ENCODE measurements at regions not wholly inside any gene's neighbourhood (a gene's known extent, or its start where the extent isn't known, plus 50 kb on each side); places are given as distances from the start of the nearest gene placed in this dataset.

- H2AK9ac ChIP-seq (replicated peaks; ENCODE audit: low read depth, low read length, poor library complexity), result no peak overlapping the region
- WGBS, 2 experiments (ENCODE audit: extremely low coverage in 2 of 2, insufficient read length in 1 of 2), result 40% methylated on average over 1 of the region's 5 CpGs; no CpG with 5 or more reads in 1 of the 2 experiments
- H4K91ac ChIP-seq (ENCODE audit: insufficient read depth, low read depth, low read length), result no peak overlapping the region
- no peaks in the 10 kb centered on the region for H3K27me3 ChIP-seq (ENCODE audit: control insufficient read depth, insufficient read depth, low read length)
- no TSS peak for BruUV-seq (replicated peaks)
- H2AFZ ChIP-seq (replicated peaks; ENCODE audit: low read length, poor library complexity), result no peak overlapping the region
- dilution Hi-C loops (cut with HindIII; ENCODE audit: low sequenced_read_pairs, unreplicated experiment), result no loop called here
- intact Hi-C loops (cut with micrococcal nuclease), result no loop called here
- no peak overlapping the region for H2BK15ac ChIP-seq (ENCODE audit: low read depth, low read length)
- no peak overlapping the region for H3K27ac ChIP-seq (ENCODE audit: insufficient read depth, low read length)
- ATAC-seq (ENCODE audit: low read depth) (no peak), DNase-seq (no peak)
- H2BK5ac ChIP-seq (ENCODE audit: low read depth, low read length, poor library complexity, severe bottlenecking), result no peak overlapping the region
- H3K9ac ChIP-seq (ENCODE audit: low read depth, low read length), result no peak overlapping the region
- no peak overlapping the region for H3K23ac ChIP-seq (ENCODE audit: low read depth, low read length)
- TF ChIP-seq NFE2L2 (IDR thresholded peaks at IDR 0.05; ENCODE audit: low read depth, low read length), result no peak
- no peak for TF ChIP-seq RFX5 (IDR thresholded peaks at IDR 0.05; ENCODE audit: low read depth, low read length)
- TF ChIP-seq, protein P1, sequence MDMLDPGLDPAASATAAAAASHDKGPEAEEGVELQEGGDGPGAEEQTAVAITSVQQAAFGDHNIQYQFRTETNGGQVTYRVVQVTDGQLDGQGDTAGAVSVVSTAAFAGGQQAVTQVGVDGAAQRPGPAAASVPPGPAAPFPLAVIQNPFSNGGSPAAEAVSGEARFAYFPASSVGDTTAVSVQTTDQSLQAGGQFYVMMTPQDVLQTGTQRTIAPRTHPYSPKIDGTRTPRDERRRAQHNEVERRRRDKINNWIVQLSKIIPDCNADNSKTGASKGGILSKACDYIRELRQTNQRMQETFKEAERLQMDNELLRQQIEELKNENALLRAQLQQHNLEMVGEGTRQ (IDR thresholded peaks at IDR 0.05; ENCODE audit: low read depth, low read length), result no peak
- no peak for TF ChIP-seq SMC3 (IDR thresholded peaks at IDR 0.05; ENCODE audit: low read depth, low read length)
- TF ChIP-seq POLR2A (IDR thresholded peaks at IDR 0.05; ENCODE audit: low read depth, low read length), result no peak
- no peak for TF ChIP-seq RCOR1 (IDR thresholded peaks at IDR 0.05; ENCODE audit: insufficient replicate concordance, low read length)
- TF ChIP-seq MAZ (IDR thresholded peaks at IDR 0.05; ENCODE audit: borderline replicate concordance, low read depth, low read length), result no peak
- no peak for TF ChIP-seq RAD21 (IDR thresholded peaks at IDR 0.05; ENCODE audit: low read length)
- no peak for TF ChIP-seq ELK1 (IDR thresholded peaks at IDR 0.05; ENCODE audit: borderline replicate concordance, low read depth, low read length)
- no peak for TF ChIP-seq CEBPB (IDR thresholded peaks at IDR 0.05; ENCODE audit: low read depth, low read length)
- TF ChIP-seq FOS (IDR thresholded peaks at IDR 0.05; ENCODE audit: low read depth, low read length), result no peak
- TF ChIP-seq, protein P2, sequence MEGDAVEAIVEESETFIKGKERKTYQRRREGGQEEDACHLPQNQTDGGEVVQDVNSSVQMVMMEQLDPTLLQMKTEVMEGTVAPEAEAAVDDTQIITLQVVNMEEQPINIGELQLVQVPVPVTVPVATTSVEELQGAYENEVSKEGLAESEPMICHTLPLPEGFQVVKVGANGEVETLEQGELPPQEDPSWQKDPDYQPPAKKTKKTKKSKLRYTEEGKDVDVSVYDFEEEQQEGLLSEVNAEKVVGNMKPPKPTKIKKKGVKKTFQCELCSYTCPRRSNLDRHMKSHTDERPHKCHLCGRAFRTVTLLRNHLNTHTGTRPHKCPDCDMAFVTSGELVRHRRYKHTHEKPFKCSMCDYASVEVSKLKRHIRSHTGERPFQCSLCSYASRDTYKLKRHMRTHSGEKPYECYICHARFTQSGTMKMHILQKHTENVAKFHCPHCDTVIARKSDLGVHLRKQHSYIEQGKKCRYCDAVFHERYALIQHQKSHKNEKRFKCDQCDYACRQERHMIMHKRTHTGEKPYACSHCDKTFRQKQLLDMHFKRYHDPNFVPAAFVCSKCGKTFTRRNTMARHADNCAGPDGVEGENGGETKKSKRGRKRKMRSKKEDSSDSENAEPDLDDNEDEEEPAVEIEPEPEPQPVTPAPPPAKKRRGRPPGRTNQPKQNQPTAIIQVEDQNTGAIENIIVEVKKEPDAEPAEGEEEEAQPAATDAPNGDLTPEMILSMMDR (conservative IDR thresholded peaks at IDR 0.05; ENCODE audit: low read depth, low read length), result no peak
- TF ChIP-seq BHLHE40 (IDR thresholded peaks at IDR 0.05; ENCODE audit: low read depth, low read length), result no peak
- no peak for TF ChIP-seq MAFK (IDR thresholded peaks at IDR 0.05; ENCODE audit: low read depth, low read length)
- TF ChIP-seq CHD1 (IDR thresholded peaks at IDR 0.05; ENCODE audit: low read depth, low read length), result no peak
- ChIA-PET CTCF (no interaction called here), POLR2A (ENCODE audit: unreplicated experiment) (no interaction called here)
- no peak overlapping the region for H4K5ac ChIP-seq (ENCODE audit: low read depth, low read length)
- H3K9me3 ChIP-seq (ENCODE audit: control insufficient read depth, insufficient read depth, low read length), result no peaks in the 10 kb centered on the region
- H3K14ac ChIP-seq (replicated peaks; ENCODE audit: low read depth, low read length), result no peak overlapping the region
- H3K9me1 ChIP-seq (ENCODE audit: insufficient read depth, low read length), result no peaks in the 10 kb centered on the region
- no peak overlapping the region for H3K4me3 ChIP-seq (ENCODE audit: insufficient read depth, low read depth, low read length)
- H3K4me2 ChIP-seq (ENCODE audit: low read depth, low read length), result no peak overlapping the region
- in situ Hi-C loops (cut with MboI; ENCODE audit: low sequenced_read_pairs), result no loop called here
- no peak overlapping the region for H3K18ac ChIP-seq (ENCODE audit: low read depth, low read length)
- no peaks in the 10 kb centered on the region for H4K20me1 ChIP-seq (ENCODE audit: insufficient read depth, low read length)
- no peak overlapping the region for H2BK120ac ChIP-seq (ENCODE audit: low read depth, low read length)
- H2BK20ac ChIP-seq (ENCODE audit: low read depth, low read length), result no peak overlapping the region
- no peak overlapping the region for H2AK5ac ChIP-seq (ENCODE audit: low read depth, low read length)
- H4K8ac ChIP-seq (ENCODE audit: low read depth in 2 of 2, low read length in 2 of 2), result no peak overlapping the region
- H3K4me1 ChIP-seq (ENCODE audit: control insufficient read depth, insufficient read depth, low read length), result no peaks in the 10 kb centered on the region
- no peak overlapping the region for H3K4ac ChIP-seq (ENCODE audit: low read depth, low read length)
- H3K36me3 ChIP-seq (ENCODE audit: control insufficient read depth, insufficient read depth, low read length), result no peaks in the 10 kb centered on the region
- H3K79me1 ChIP-seq (ENCODE audit: low read depth in 1 of 2, low read length in 2 of 2), result no peaks in the 10 kb centered on the region
- H3K56ac ChIP-seq (ENCODE audit: extremely low read depth, insufficient read depth, low read length), result no peak overlapping the region
Measured at GRCh38 chr9:27991221-27991620, 417.9 kb upstream of the C9orf72 start.
